Endothelial cell of umbilical vein (primary cell): ENCODE measurements at regions not wholly inside any gene's neighbourhood (a gene's known extent, or its start where the extent isn't known, plus 50 kb on each side); places are given as distances from the start of the nearest gene placed in this dataset.

Experiments used
- BruUV-seq: library from RNA; stranded (reverse); fragments of 400-500 nt; replicated peaks from 2 replicates; lab custom pipeline; 2021; lab: Mats Ljungman, UMichigan
- CTCF ChIA-PET: fragments of 300-600, 350-600 bp; sonication (Branson Sonifier 250); formaldehyde crosslinking; loops from one replicate; lab custom pipeline; 2021; ENCODE audit warnings: antibody characterized with exemption, inconsistent platforms; lab: Charles Lee
- POLR2A ChIA-PET: fragments of 300-600, 350-600 bp; sonication (Branson Sonifier 250); formaldehyde crosslinking; loops from one replicate; lab custom pipeline; 2021; ENCODE audit warnings: antibody characterized with exemption, inconsistent platforms; lab: Charles Lee
- DNase-seq: peaks from one replicate; pipeline ENCODE4 v3.0.0-alpha.2; 2011; ENCODE audit warnings: low read depth, low spot score
- FAIRE-seq: peaks from 2 replicates; lab custom pipeline; 2011; peaks lifted over from hg19 to GRCh38; lab: Jason Lieb, UNC
- H2AFZ ChIP-seq: 2 replicates; pipeline ENCODE4 v1.6.0; 2012; ENCODE audit warnings: low read depth, low read length, control low read depth, inconsistent platforms
- H3K27ac ChIP-seq: 2 replicates; pipeline ENCODE4 v1.5.1; 2011; ENCODE audit warnings: low read depth, mild to moderate bottlenecking, control low read depth, low read length, moderate library complexity; ENCODE audit not compliant: insufficient read depth
- H3K27me3 ChIP-seq, 2 experiments: 2 replicates each; pipeline versions ENCODE4 v1.6.0 to v1.6.1; 2011; ENCODE audit warnings: low read length in 2 of 2, mixed read lengths in 1 of 2; ENCODE audit not compliant: control insufficient read depth in 2 of 2, insufficient read depth in 2 of 2
- H3K36me3 ChIP-seq, 2 experiments: 2 replicates in 1 of 2; 3 replicates in 1 of 2; pipeline ENCODE4 v1.5.1; 2011; ENCODE audit warnings: low read length in 2 of 2, mild to moderate bottlenecking in 1 of 2, moderate library complexity in 1 of 2; ENCODE audit not compliant: control insufficient read depth in 2 of 2, insufficient read depth in 2 of 2; ENCODE audit errors: extremely low read depth in 1 of 2
- H3K4me1 ChIP-seq: 3 replicates; pipeline ENCODE4 v1.5.1; 2011; ENCODE audit warnings: mild to moderate bottlenecking, low read length; ENCODE audit not compliant: control insufficient read depth, insufficient read depth; ENCODE audit errors: extremely low read depth
- H3K4me2 ChIP-seq: 2 replicates; pipeline ENCODE4 v1.6.1; 2011; ENCODE audit warnings: low read length, control low read depth, mixed read lengths; ENCODE audit not compliant: insufficient read depth
- H3K4me3 ChIP-seq, 3 experiments: fragments of 200-600 bp in 1 of 3; sonication (generic), shearing (Covaris generic) in 1 of 3; replicated peaks in 1 of 3; 2 replicates each; pipeline ENCODE4 v1.5.1; 2011 to 2016; ENCODE audit warnings: control low read depth in 3 of 3, low read length in 3 of 3, mild to moderate bottlenecking in 2 of 3, inconsistent platforms in 1 of 3, low read depth in 1 of 3, moderate library complexity in 1 of 3; ENCODE audit not compliant: insufficient read depth in 1 of 3
- H3K79me2 ChIP-seq: 2 replicates; pipeline ENCODE4 v1.6.0; 2012; ENCODE audit warnings: low read length, inconsistent platforms; ENCODE audit not compliant: control insufficient read depth, insufficient read depth
- H3K9ac ChIP-seq: replicated peaks from 2 replicates; pipeline ENCODE3; 2011; ENCODE audit warnings: low read length, control low read depth; ENCODE audit not compliant: insufficient read depth; ENCODE audit errors: extremely low read depth
- H3K9me1 ChIP-seq: replicated peaks from 3 replicates; pipeline ENCODE4 v1.6.0; 2011; ENCODE audit warnings: mild to moderate bottlenecking, low read length; ENCODE audit not compliant: control insufficient read depth, insufficient read depth; ENCODE audit errors: extremely low read depth
- H3K9me3 ChIP-seq: replicated peaks from 2 replicates; pipeline ENCODE4 v1.5.1; 2012; ENCODE audit warnings: low read length, inconsistent platforms; ENCODE audit not compliant: control insufficient read depth, insufficient read depth
- H4K20me1 ChIP-seq: replicated peaks from 2 replicates; pipeline ENCODE3; 2011; ENCODE audit warnings: mild to moderate bottlenecking, low read length; ENCODE audit not compliant: control insufficient read depth, insufficient read depth; ENCODE audit errors: extremely low read depth
- CTCF ChIP-seq, 2 donors: IDR thresholded peaks; 1 replicate in 1 of 2; 2 replicates in 1 of 2; pipeline ENCODE4 v1.5.1; 2011; ENCODE audit warnings: low read length in 2 of 2, mild to moderate bottlenecking in 2 of 2, moderate library complexity in 2 of 2, control low read depth in 1 of 2, inconsistent platforms in 1 of 2, low read depth in 1 of 2; ENCODE audit not compliant: insufficient read depth in 1 of 2; ENCODE audit errors: extremely low read depth in 1 of 2
- EZH2 ChIP-seq: IDR thresholded peaks from 2 replicates; pipeline ENCODE4 v1.6.1; 2012; ENCODE audit warnings: borderline replicate concordance, low read depth, mild to moderate bottlenecking, moderate library complexity, low read length, inconsistent platforms; ENCODE audit not compliant: severe bottlenecking
- FOS ChIP-seq: IDR thresholded peaks from 2 replicates; pipeline ENCODE4 v1.6.1; 2011; ENCODE audit warnings: mild to moderate bottlenecking, low read length, moderate library complexity, borderline replicate concordance; ENCODE audit not compliant: insufficient read depth
- GATA2 ChIP-seq: IDR thresholded peaks from 2 replicates; pipeline ENCODE4 v1.7.0; 2011; ENCODE audit warnings: low read depth, mild to moderate bottlenecking, moderate library complexity, mixed read lengths, low read length; ENCODE audit not compliant: insufficient read length, insufficient read depth
- JUN ChIP-seq: IDR thresholded peaks from 2 replicates; pipeline ENCODE4 v1.6.1; 2011; ENCODE audit warnings: borderline replicate concordance, low read depth; ENCODE audit not compliant: insufficient read length, insufficient read depth
- MAX ChIP-seq: IDR thresholded peaks from 2 replicates; pipeline ENCODE4 v1.6.1; 2011; ENCODE audit not compliant: insufficient read depth, insufficient read length
- MYC ChIP-seq: IDR thresholded peaks from one replicate; pipeline ENCODE4 v1.6.1; 2011; ENCODE audit warnings: mild to moderate bottlenecking, low read depth, low read length
- POLR2A ChIP-seq: IDR thresholded peaks from 2 replicates; pipeline ENCODE4 v1.6.1; 2012; ENCODE audit warnings: low read depth, mild to moderate bottlenecking, control low read depth, low read length
- POLR2AphosphoS5 ChIP-seq: IDR thresholded peaks from 2 replicates; pipeline ENCODE4 v1.6.1; 2012; ENCODE audit warnings: low read depth, mild to moderate bottlenecking, control low read depth, low read length, moderate library complexity; ENCODE audit not compliant: insufficient read depth
- dilution Hi-C: fragments of 300-500 bp; cut with MboI; formaldehyde crosslinking; loops from one replicate; pipeline ENCODE4 v1.15.0; 2019; ENCODE audit warnings: low sequenced_read_pairs; ENCODE audit not compliant: extremely low pct_ligation_motif_present
- intact Hi-C: fragments of 100-400 bp; cut with micrococcal nuclease; formaldehyde crosslinking; loops from one replicate; pipeline ENCODE4 v1.10.0; 2022

DNA sequence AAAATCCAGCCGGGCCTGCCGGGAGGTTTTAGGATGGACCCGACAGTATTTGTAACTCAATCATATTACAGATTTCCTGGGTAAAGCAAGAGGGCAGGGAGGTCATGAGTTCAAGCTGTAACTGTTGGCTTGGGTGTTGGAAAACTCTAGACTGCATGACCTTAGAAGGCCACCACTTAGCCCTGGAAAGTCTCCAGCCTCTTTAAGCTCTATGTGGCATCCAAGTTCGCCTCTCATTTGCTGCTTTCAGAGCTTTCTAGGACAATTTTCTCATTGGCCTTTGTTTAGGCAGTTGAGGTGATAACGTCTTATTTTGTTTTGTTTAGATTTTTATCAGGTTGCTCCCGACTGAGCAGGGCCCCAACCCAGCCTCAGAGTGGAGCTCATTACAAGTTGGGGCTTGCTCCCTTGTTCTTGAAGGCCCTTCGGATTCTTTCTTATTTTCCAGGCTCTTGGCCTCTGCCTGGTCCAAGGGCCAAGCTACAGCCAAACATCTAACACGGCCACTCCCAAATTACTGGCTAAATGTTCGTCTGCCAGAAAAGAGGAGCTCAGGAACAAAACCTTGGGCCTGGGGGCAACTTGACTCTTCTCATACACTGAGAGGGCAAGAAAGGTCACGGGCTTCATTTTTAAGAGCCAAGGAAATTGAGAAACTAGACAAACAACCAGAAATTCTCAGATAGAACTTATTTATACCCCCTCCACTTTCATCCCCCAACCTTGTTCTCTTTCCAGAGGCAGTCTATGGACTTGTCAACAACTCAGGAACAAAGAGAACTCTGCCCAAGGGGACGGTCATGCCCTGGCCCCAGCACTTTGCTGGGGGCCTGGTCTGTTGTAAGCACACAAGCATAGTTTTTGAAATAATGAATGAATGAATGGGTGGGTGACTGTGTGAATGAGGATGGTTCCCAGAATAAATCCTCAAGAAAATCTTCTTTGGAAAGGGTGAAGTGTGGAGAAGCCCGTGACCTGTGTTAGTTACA is 526.9 kb downstream of the BNC2 start:
- ChIA-PET CTCF (interaction anchor here (0.8 kb wide), 1 partner anchor 11 kb away, joined by 3 read pairs; no protein-coding TSS in a partner anchor), POLR2A (no interaction called here)
- Histone ChIP-seq H3K4me3 (no peak overlapping the region), H3K4me1 (peaks cover 3% of the 10 kb centered on the region), H3K9me3 (no peaks in the 10 kb centered on the region), H3K27me3 (no peaks in the 10 kb centered on the region), H3K9ac (no peak overlapping the region), H2AFZ (no peak overlapping the region), H3K27ac (no peak overlapping the region), H4K20me1 (no peaks in the 10 kb centered on the region), H3K9me1 (no peaks in the 10 kb centered on the region), H3K36me3 (no peaks in the 10 kb centered on the region), H3K79me2 (no peaks in the 10 kb centered on the region), H3K4me2 (no peak overlapping the region)
- TF ChIP-seq MAX (no peak), JUN (no peak), MYC (no peak), POLR2A (no peak), GATA2 (no peak), CTCF (IDR thresholded peaks at IDR 0.05; ENCODE audit: extremely low read depth in 1 of 2, insufficient read depth in 1 of 2, low read depth in 1 of 2, low read length in 2 of 2) (no peak), EZH2 (no peak), POLR2AphosphoS5 (no peak), FOS (no peak)
- dilution Hi-C loops = no loop called here
- no TSS peak for BruUV-seq
- intact Hi-C loops = loop anchor here (2.0 kb wide), 1 partner anchor 19 kb away; no protein-coding TSS in a partner anchor
- DNase-seq (no peak), FAIRE-seq (no peak)
